Neural progenitor cell (in vitro differentiated cells): ENCODE measurements at regions not wholly inside any gene's neighbourhood (a gene's known extent, or its start where the extent isn't known, plus 50 kb on each side); places are given as distances from the start of the nearest gene placed in this dataset.

Experiments
- DNase-seq: peaks from one replicate; pipeline ENCODE4 v3.0.0-alpha.2; 2016; ENCODE audit warnings: low spot score
- H2AFZ ChIP-seq: fragments of 200-600 bp; sonication (generic); replicated peaks from 2 replicates; pipeline ENCODE4 v1.6.1; 2016; ENCODE audit warnings: antibody characterized with exemption
- H3F3A ChIP-seq: fragments of 200-600 bp; sonication (generic); 2 replicates; pipeline ENCODE4 v1.6.1; 2016; ENCODE audit warnings: antibody characterized with exemption, low read depth
- H3K27ac ChIP-seq: fragments of 200-600 bp; sonication (generic); 2 replicates; pipeline ENCODE4 v1.5.1; 2016; ENCODE audit warnings: mild to moderate bottlenecking
- H3K27me3 ChIP-seq: fragments of 200-600 bp; sonication (generic); 2 replicates; pipeline ENCODE4 v1.6.1; 2016; ENCODE audit warnings: mild to moderate bottlenecking, moderate library complexity
- H3K36me3 ChIP-seq: fragments of 200-600 bp; sonication (generic); 2 replicates; pipeline ENCODE4 v1.5.1; 2016
- H3K4me1 ChIP-seq: fragments of 200-600 bp; sonication (generic); 2 replicates; pipeline ENCODE4 v1.6.1; 2016; ENCODE audit warnings: mixed run types
- H3K4me2 ChIP-seq: fragments of 200-600 bp; sonication (generic); 2 replicates; pipeline ENCODE4 v1.6.1; 2016
- H3K4me3 ChIP-seq: fragments of 200-600 bp; sonication (generic); 2 replicates; pipeline ENCODE4 v1.5.1; 2016
- H3K79me2 ChIP-seq: fragments of 200-600 bp; sonication (generic); 2 replicates; pipeline ENCODE4 v1.6.1; 2016; ENCODE audit warnings: low read depth
- H3K9ac ChIP-seq: fragments of 200-600 bp; sonication (generic); 2 replicates; pipeline ENCODE4 v1.6.1; 2016
- H3K9me3 ChIP-seq: fragments of 200-600 bp; sonication (generic); 2 replicates; pipeline ENCODE4 v1.5.1; 2016; ENCODE audit warnings: low read depth
- H4K20me1 ChIP-seq: fragments of 200-600 bp; sonication (generic); 2 replicates; pipeline ENCODE4 v1.6.1; 2016; ENCODE audit warnings: low read depth
- H3K27ac Mint-ChIP-seq: 3 replicates; pipeline ENCODE4 v1.8.0; 2021; ENCODE audit warnings: mixed read lengths
- H3K27me3 Mint-ChIP-seq: 2 replicates; pipeline ENCODE4 v1.8.0; 2022; ENCODE audit warnings: low read depth, mild to moderate bottlenecking, inconsistent platforms, moderate library complexity, mixed read lengths; ENCODE audit not compliant: insufficient read depth
- H3K36me3 Mint-ChIP-seq: 3 replicates; pipeline ENCODE4 v1.8.0; 2021; ENCODE audit warnings: mixed read lengths
- H3K4me1 Mint-ChIP-seq: 3 replicates; pipeline ENCODE4 v1.8.0; 2021; ENCODE audit warnings: mixed read lengths
- H3K4me3 Mint-ChIP-seq: 3 replicates; pipeline ENCODE4 v1.8.0; 2021; ENCODE audit warnings: mild to moderate bottlenecking, moderate library complexity, mixed read lengths
- H3K9me3 Mint-ChIP-seq: 3 replicates; pipeline ENCODE4 v1.8.0; 2020; ENCODE audit warnings: mixed read lengths
- EZH2 ChIP-seq: fragments of 200-600 bp; sonication (generic); IDR thresholded peaks from 2 replicates; pipeline ENCODE4 v1.6.1; 2017; ENCODE audit warnings: antibody characterized with exemption, mild to moderate bottlenecking, moderate library complexity
- EZH2phosphoT487 ChIP-seq: fragments of 200-600 bp; sonication (generic); IDR thresholded peaks from 2 replicates; pipeline ENCODE4 v1.6.1; 2017; ENCODE audit warnings: antibody characterized with exemption
- TF ChIP-seq, protein P1 (sequence below): fragments of 200-600 bp; sonication (generic); IDR thresholded peaks from 2 replicates; pipeline ENCODE4 v1.5.1; 2017; ENCODE audit warnings: antibody characterized with exemption, mild to moderate bottlenecking

DNA sequence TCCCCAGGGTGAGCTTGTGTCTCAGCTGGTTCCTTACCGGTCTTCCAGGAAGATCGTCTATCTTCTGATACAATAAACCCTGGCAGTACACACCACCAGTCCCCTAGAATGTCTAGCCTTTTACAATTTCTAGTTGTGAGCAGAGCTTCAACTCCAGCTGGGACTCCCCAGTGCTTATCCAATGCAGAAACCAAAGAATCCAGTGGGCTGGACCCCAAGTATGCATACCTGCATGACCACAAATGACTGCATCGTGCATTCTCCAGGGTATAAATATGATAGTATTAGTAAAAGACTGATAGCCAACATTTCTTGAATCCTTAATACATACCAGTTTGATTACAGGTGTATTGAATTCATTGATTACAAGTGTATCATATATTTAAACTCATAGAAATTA is 176.0 kb downstream of the SATB1 start:
- no peaks in the 10 kb centered on the region for H3K79me2 ChIP-seq
- DNase-seq: no peak
- Mint-ChIP-seq H3K27ac (no peak overlapping the region), H3K27me3 (peaks cover 19% of the 10 kb centered on the region), H3K36me3 (no peaks in the 10 kb centered on the region), H3K9me3 (peaks cover 2% of the 10 kb centered on the region), H3K4me3 (no peak overlapping the region), H3K4me1 (peaks cover 36% of the 10 kb centered on the region)
- H2AFZ ChIP-seq: no peak overlapping the region
- H3K9me3 ChIP-seq: no peaks in the 10 kb centered on the region
- no peak overlapping the region for H3K9ac ChIP-seq
- H3K4me3 ChIP-seq: no peak overlapping the region
- H3K4me1 ChIP-seq: peaks cover 6% of the 10 kb centered on the region
- no peaks in the 10 kb centered on the region for H3F3A ChIP-seq
- H3K27ac ChIP-seq: no peak overlapping the region
- no peak overlapping the region for H3K4me2 ChIP-seq
- peaks cover 65% of the 10 kb centered on the region for H4K20me1 ChIP-seq
- TF ChIP-seq, protein P1, sequence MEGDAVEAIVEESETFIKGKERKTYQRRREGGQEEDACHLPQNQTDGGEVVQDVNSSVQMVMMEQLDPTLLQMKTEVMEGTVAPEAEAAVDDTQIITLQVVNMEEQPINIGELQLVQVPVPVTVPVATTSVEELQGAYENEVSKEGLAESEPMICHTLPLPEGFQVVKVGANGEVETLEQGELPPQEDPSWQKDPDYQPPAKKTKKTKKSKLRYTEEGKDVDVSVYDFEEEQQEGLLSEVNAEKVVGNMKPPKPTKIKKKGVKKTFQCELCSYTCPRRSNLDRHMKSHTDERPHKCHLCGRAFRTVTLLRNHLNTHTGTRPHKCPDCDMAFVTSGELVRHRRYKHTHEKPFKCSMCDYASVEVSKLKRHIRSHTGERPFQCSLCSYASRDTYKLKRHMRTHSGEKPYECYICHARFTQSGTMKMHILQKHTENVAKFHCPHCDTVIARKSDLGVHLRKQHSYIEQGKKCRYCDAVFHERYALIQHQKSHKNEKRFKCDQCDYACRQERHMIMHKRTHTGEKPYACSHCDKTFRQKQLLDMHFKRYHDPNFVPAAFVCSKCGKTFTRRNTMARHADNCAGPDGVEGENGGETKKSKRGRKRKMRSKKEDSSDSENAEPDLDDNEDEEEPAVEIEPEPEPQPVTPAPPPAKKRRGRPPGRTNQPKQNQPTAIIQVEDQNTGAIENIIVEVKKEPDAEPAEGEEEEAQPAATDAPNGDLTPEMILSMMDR: no peak
- TF ChIP-seq EZH2 (no peak), EZH2phosphoT487 (no peak)
- H3K36me3 ChIP-seq: no peaks in the 10 kb centered on the region
- peaks cover 90% of the 10 kb centered on the region for H3K27me3 ChIP-seq

DNA sequence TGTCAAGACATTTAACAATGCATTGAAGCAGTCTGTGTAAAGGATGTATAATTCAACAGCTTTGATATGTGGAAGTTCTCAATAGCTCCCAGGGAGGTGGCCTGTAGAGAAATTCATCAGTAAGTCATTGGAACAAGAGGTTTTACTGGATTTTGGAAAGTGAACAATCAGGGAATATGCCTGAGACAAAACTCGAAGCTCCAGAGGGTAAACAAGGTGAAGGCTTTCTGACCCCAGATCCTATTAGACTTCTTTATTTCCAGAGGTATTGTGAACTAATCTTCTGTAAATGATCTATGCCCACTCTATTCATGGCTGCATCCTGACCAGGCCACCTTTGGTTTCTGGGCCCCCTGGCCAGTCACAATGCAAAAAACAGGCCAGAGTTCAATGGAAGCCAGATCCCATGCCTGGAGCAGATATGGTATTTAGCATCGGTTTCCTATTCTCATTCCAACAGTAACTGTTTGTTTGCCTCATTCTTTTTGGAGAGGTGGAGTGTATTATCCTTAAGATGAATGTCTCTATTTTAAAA is 177.3 kb downstream of the SATB1 start:
- Histone ChIP-seq H3K79me2 (no peaks in the 10 kb centered on the region), H3K4me2 (no peak overlapping the region), H4K20me1 (peaks cover 75% of the 10 kb centered on the region), H3K9ac (no peak overlapping the region), H3K36me3 (no peaks in the 10 kb centered on the region), H3K9me3 (no peaks in the 10 kb centered on the region), H3K4me3 (no peak overlapping the region), H3K27me3 (peaks cover 100% of the 10 kb centered on the region), H3K4me1 (peaks cover 6% of the 10 kb centered on the region), H3F3A (no peaks in the 10 kb centered on the region), H2AFZ (no peak overlapping the region), H3K27ac (no peak overlapping the region)
- Mint-ChIP-seq H3K36me3 (no peaks in the 10 kb centered on the region), H3K4me3 (no peak overlapping the region), H3K9me3 (peaks cover 2% of the 10 kb centered on the region), H3K27ac (no peak overlapping the region), H3K4me1 (peaks cover 36% of the 10 kb centered on the region), H3K27me3 (peaks cover 25% of the 10 kb centered on the region)
- TF ChIP-seq EZH2: no peak
- TF ChIP-seq EZH2phosphoT487: peak; percentile 96
- peak; percentile 57 for DNase-seq

DNA sequence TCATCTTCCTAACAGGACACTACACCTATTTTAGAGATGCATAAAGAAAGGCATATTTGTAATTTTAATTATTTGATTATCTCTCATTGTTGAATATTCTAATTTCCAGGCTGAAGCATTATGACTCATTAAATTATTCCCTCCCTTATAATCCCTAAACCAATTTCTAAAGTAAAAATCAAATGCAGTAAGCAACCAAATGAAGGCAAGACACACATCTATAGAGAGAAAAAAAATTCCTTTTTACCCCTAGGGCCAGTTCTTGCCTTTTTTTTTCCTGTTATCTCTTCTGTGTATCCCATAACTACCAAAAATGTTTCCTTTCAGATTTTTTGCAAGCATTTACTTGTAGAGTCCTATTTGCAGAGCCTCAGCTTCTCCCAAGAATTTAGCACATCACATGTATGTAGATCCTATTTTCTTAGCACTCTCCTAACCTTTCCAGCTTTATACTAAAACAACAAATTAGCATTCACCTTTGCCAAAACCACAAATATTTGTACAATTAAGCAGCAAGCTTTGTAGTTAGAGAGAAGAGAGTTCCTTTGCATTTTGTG is 177.9 kb downstream of the SATB1 start:
- no peaks in the 10 kb centered on the region for H3K79me2 ChIP-seq
- no peak overlapping the region for H3K4me2 ChIP-seq
- Mint-ChIP-seq H3K27me3 (peaks cover 25% of the 10 kb centered on the region), H3K4me3 (no peak overlapping the region), H3K36me3 (no peaks in the 10 kb centered on the region), H3K27ac (no peak overlapping the region), H3K4me1 (peaks cover 36% of the 10 kb centered on the region), H3K9me3 (peaks cover 2% of the 10 kb centered on the region)
- H3K9ac ChIP-seq: no peak overlapping the region
- H3K4me1 ChIP-seq: peaks cover 6% of the 10 kb centered on the region
- H3K36me3 ChIP-seq: no peaks in the 10 kb centered on the region
- no peaks in the 10 kb centered on the region for H3F3A ChIP-seq
- no peak for DNase-seq
- H3K4me3 ChIP-seq: no peak overlapping the region
- H3K27ac ChIP-seq: no peak overlapping the region
- no peaks in the 10 kb centered on the region for H3K9me3 ChIP-seq
- TF ChIP-seq, protein P1: no peak
- no peak for TF ChIP-seq EZH2phosphoT487
- no peak for TF ChIP-seq EZH2
- H2AFZ ChIP-seq: no peak overlapping the region
- peaks cover 99% of the 10 kb centered on the region for H3K27me3 ChIP-seq
- H4K20me1 ChIP-seq: peaks cover 75% of the 10 kb centered on the region

DNA sequence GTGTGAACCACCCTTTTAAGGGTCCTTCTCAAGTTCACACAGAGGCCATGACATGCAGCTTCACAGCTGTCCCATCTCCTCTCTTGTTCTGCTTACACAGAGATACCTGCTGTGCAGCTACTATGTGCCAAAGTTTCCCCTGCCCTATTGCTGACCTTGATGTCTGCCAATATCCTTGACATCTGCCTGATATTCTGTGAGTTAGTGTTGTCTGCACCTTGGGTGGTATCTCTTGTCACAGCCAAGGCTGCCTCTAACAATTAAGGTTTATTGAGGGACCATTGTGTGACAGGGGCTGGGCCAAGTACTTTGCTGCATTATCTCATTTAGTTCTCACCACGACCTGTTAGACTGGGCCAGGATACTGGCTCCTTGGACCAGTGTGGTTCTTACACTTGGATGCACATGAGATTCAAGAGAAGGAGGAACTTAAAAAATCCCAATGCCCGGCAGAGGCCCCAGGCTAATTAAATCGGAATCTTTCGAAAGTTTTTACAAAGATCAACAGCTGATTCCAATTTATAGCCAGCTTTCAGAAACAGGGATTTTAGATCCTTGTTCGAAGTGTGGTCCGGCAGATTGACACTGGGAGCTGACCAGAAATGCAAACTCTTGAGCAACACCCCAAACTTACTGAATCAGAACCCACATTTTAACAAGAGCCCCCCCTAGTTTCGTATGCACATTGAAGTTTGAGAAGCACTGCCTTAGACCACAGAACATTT is 178.6 kb downstream of the SATB1 start:
- Histone ChIP-seq H3K9me3 (no peaks in the 10 kb centered on the region), H3K27ac (no peak overlapping the region), H3K4me3 (no peak overlapping the region), H3K9ac (no peak overlapping the region), H3F3A (no peaks in the 10 kb centered on the region), H3K79me2 (no peaks in the 10 kb centered on the region), H4K20me1 (peaks cover 74% of the 10 kb centered on the region), H3K4me1 (peaks cover 6% of the 10 kb centered on the region), H2AFZ (no peak overlapping the region), H3K27me3 (peaks cover 96% of the 10 kb centered on the region), H3K4me2 (no peak overlapping the region), H3K36me3 (no peaks in the 10 kb centered on the region)
- Mint-ChIP-seq H3K27me3 (peaks cover 25% of the 10 kb centered on the region), H3K4me3 (no peak overlapping the region), H3K9me3 (peaks cover 2% of the 10 kb centered on the region), H3K36me3 (no peaks in the 10 kb centered on the region), H3K27ac (no peak overlapping the region), H3K4me1 (peaks cover 36% of the 10 kb centered on the region)
- TF ChIP-seq EZH2 (no peak), EZH2phosphoT487 (no peak)
- TF ChIP-seq, protein P1: no peak
- DNase-seq: no peak
